ENCODE measurements at regions not wholly inside any gene's neighbourhood (a gene's known extent, or its start where the extent isn't known, plus 50 kb on each side); places are given as distances from the start of the nearest gene placed in this dataset.
"Not testable (repeated sequence)": the region's sequence is repeated elsewhere in the genome, so short reads cannot be mapped to it uniquely, and the experiment has no call there.

GRCh38 chr14:48247977-48248376 lies 572.6 kb upstream of the MDGA2 start:
- Mint-ChIP-seq H3K27ac (no peak overlapping the region), H3K4me3 (no peak overlapping the region), H3K36me3 (ENCODE audit: low read depth) (no peaks in the 10 kb centered on the region), H3K27me3 (no peaks in the 10 kb centered on the region), H3K9me3 (no peaks in the 10 kb centered on the region), H3K4me1 (no peaks in the 10 kb centered on the region)
- no peak for DNase-seq
- POLR2A ChIA-PET: no interaction called here
- CTCF ChIA-PET: no interaction called here

GRCh38 chr14:48243900-48244299 lies 568.5 kb upstream of the MDGA2 start:
- Mint-ChIP-seq H3K4me3 (no peak overlapping the region), H3K9me3 (peaks cover 1% of the 10 kb centered on the region), H3K36me3 (ENCODE audit: low read depth) (no peaks in the 10 kb centered on the region), H3K27me3 (no peaks in the 10 kb centered on the region), H3K4me1 (no peaks in the 10 kb centered on the region), H3K27ac (no peak overlapping the region)
- CTCF ChIA-PET: interaction anchor here (0.7 kb wide), 1 partner anchor 12 kb away, joined by 3 read pairs; no protein-coding TSS in a partner anchor
- no peak for DNase-seq
- POLR2A ChIA-PET: no interaction called here

GRCh38 chr14:48229091-48229490 lies 553.7 kb upstream of the MDGA2 start:
- POLR2A ChIA-PET: no interaction called here
- Mint-ChIP-seq H3K27me3 (no peaks in the 10 kb centered on the region), H3K27ac (no peak overlapping the region), H3K4me1 (no peaks in the 10 kb centered on the region), H3K9me3 (no peaks in the 10 kb centered on the region), H3K4me3 (no peak overlapping the region), H3K36me3 (ENCODE audit: low read depth) (no peaks in the 10 kb centered on the region)
- DNase-seq: no peak
- CTCF ChIA-PET: no interaction called here

GRCh38 chr14:48193893-48194292 lies 518.5 kb upstream of the MDGA2 start:
- ChIA-PET POLR2A (no interaction called here), CTCF (no interaction called here)
- H3K27ac Mint-ChIP-seq: no peak overlapping the region
- no peak overlapping the region for H3K4me3 Mint-ChIP-seq
- H3K9me3 Mint-ChIP-seq: peaks cover 5% of the 10 kb centered on the region
- no peaks in the 10 kb centered on the region for H3K36me3 Mint-ChIP-seq (ENCODE audit: low read depth)
- no peaks in the 10 kb centered on the region for H3K4me1 Mint-ChIP-seq
- DNase-seq: no peak
- H3K27me3 Mint-ChIP-seq: no peaks in the 10 kb centered on the region

- H3K27ac Mint-ChIP-seq; H3K4me3 Mint-ChIP-seq; H3K27me3 Mint-ChIP-seq; CTCF ChIA-PET; DNase-seq; H3K36me3 Mint-ChIP-seq (ENCODE audit: low read depth); H3K4me1 Mint-ChIP-seq; H3K9me3 Mint-ChIP-seq; POLR2A ChIA-PET: not testable (repeated sequence)
Observed at GRCh38 chr14:48149624-48150023, 474.2 kb upstream of the MDGA2 start.

- H3K27me3 Mint-ChIP-seq: no peaks in the 10 kb centered on the region
- CTCF ChIA-PET: no interaction called here
Observed at GRCh38 chr14:48140804-48141203, 465.4 kb upstream of the MDGA2 start.

GRCh38 chr14:48129472-48129871 lies 454.1 kb upstream of the MDGA2 start:
- no peak overlapping the region for H3K27ac Mint-ChIP-seq
- peaks cover 10% of the 10 kb centered on the region for H3K9me3 Mint-ChIP-seq
- no peaks in the 10 kb centered on the region for H3K27me3 Mint-ChIP-seq
- CTCF ChIA-PET: no interaction called here
- no peak for DNase-seq
- POLR2A ChIA-PET: no interaction called here
- H3K36me3 Mint-ChIP-seq (ENCODE audit: low read depth): no peaks in the 10 kb centered on the region
- no peak overlapping the region for H3K4me3 Mint-ChIP-seq
- no peaks in the 10 kb centered on the region for H3K4me1 Mint-ChIP-seq

More at GRCh38 chr14:48140804-48141203, 465.4 kb upstream of the MDGA2 start:
- Mint-ChIP-seq H3K4me1 (no peaks in the 10 kb centered on the region), H3K36me3 (ENCODE audit: low read depth) (no peaks in the 10 kb centered on the region), H3K27ac (no peak overlapping the region), H3K9me3 (peaks cover 7% of the 10 kb centered on the region), H3K4me3 (no peak overlapping the region)
- no peak for DNase-seq
- POLR2A ChIA-PET: no interaction called here

GRCh38 chr14:48127674-48128073 lies 452.3 kb upstream of the MDGA2 start:
- DNase-seq: no peak
- POLR2A ChIA-PET: no interaction called here

GRCh38 chr14:48125654-48126053 lies 450.2 kb upstream of the MDGA2 start:
- Mint-ChIP-seq H3K9me3 (peaks cover 6% of the 10 kb centered on the region), H3K4me1 (no peaks in the 10 kb centered on the region), H3K27ac (no peak overlapping the region), H3K27me3 (no peaks in the 10 kb centered on the region), H3K4me3 (no peak overlapping the region), H3K36me3 (ENCODE audit: low read depth) (no peaks in the 10 kb centered on the region)
- ChIA-PET CTCF (no interaction called here), POLR2A (no interaction called here)
- no peak for DNase-seq

More at GRCh38 chr14:48127674-48128073, 452.3 kb upstream of the MDGA2 start:
- Mint-ChIP-seq H3K36me3 (ENCODE audit: low read depth) (no peaks in the 10 kb centered on the region), H3K27ac (no peak overlapping the region), H3K9me3 (peaks cover 6% of the 10 kb centered on the region), H3K4me3 (no peak overlapping the region), H3K27me3 (no peaks in the 10 kb centered on the region), H3K4me1 (no peaks in the 10 kb centered on the region)
- CTCF ChIA-PET: no interaction called here

- POLR2A ChIA-PET: no interaction called here
- CTCF ChIA-PET: no interaction called here
- Mint-ChIP-seq H3K36me3 (ENCODE audit: low read depth) (no peaks in the 10 kb centered on the region), H3K27ac (no peak overlapping the region), H3K4me3 (no peak overlapping the region), H3K4me1 (no peaks in the 10 kb centered on the region), H3K9me3 (peaks cover 5% of the 10 kb centered on the region), H3K27me3 (no peaks in the 10 kb centered on the region)
- no peak for DNase-seq
Observed at GRCh38 chr14:48113713-48114112, 438.3 kb upstream of the MDGA2 start.

- H3K36me3 Mint-ChIP-seq (ENCODE audit: low read depth): no peaks in the 10 kb centered on the region
- no peaks in the 10 kb centered on the region for H3K4me1 Mint-ChIP-seq
- H3K27ac Mint-ChIP-seq: no peak overlapping the region
- ChIA-PET CTCF (no interaction called here), POLR2A (no interaction called here)
- no peak for DNase-seq
- H3K27me3 Mint-ChIP-seq: no peaks in the 10 kb centered on the region
- H3K9me3 Mint-ChIP-seq: peaks cover 3% of the 10 kb centered on the region
- H3K4me3 Mint-ChIP-seq: no peak overlapping the region
Observed at GRCh38 chr14:48111151-48111550, 435.7 kb upstream of the MDGA2 start.

- no peak for DNase-seq
- CTCF ChIA-PET: no interaction called here
- Mint-ChIP-seq H3K9me3 (peaks cover 5% of the 10 kb centered on the region), H3K27ac (no peak overlapping the region), H3K4me3 (no peak overlapping the region), H3K27me3 (no peaks in the 10 kb centered on the region), H3K36me3 (ENCODE audit: low read depth) (no peaks in the 10 kb centered on the region), H3K4me1 (no peaks in the 10 kb centered on the region)
- POLR2A ChIA-PET: no interaction called here
Observed at GRCh38 chr14:48107646-48108045, 432.2 kb upstream of the MDGA2 start.

GRCh38 chr14:48096897-48097296 lies 421.5 kb upstream of the MDGA2 start:
- Mint-ChIP-seq H3K4me3 (no peak overlapping the region), H3K27me3 (no peaks in the 10 kb centered on the region), H3K27ac (no peak overlapping the region), H3K36me3 (ENCODE audit: low read depth) (no peaks in the 10 kb centered on the region), H3K9me3 (peaks cover 5% of the 10 kb centered on the region), H3K4me1 (no peaks in the 10 kb centered on the region)
- ChIA-PET POLR2A (no interaction called here), CTCF (no interaction called here)
- no peak for DNase-seq

- ChIA-PET POLR2A (no interaction called here), CTCF (no interaction called here)
- no peak overlapping the region for H3K4me3 Mint-ChIP-seq
- H3K4me1 Mint-ChIP-seq: no peaks in the 10 kb centered on the region
- no peaks in the 10 kb centered on the region for H3K36me3 Mint-ChIP-seq (ENCODE audit: low read depth)
- no peaks in the 10 kb centered on the region for H3K27me3 Mint-ChIP-seq
- no peak overlapping the region for H3K27ac Mint-ChIP-seq
- no peak for DNase-seq
- peaks cover 9% of the 10 kb centered on the region for H3K9me3 Mint-ChIP-seq
Observed at GRCh38 chr14:48086516-48086915, 411.1 kb upstream of the MDGA2 start.

GRCh38 chr14:48075487-48075886 lies 400.1 kb upstream of the MDGA2 start:
- Mint-ChIP-seq H3K4me3 (no peak overlapping the region), H3K36me3 (ENCODE audit: low read depth) (no peaks in the 10 kb centered on the region), H3K9me3 (peaks cover 7% of the 10 kb centered on the region), H3K4me1 (no peaks in the 10 kb centered on the region), H3K27ac (no peak overlapping the region), H3K27me3 (no peaks in the 10 kb centered on the region)
- POLR2A ChIA-PET: no interaction called here
- no peak for DNase-seq
- CTCF ChIA-PET: no interaction called here
